ENCODE measurements at regions not wholly inside any gene's neighbourhood (a gene's known extent, or its start where the extent isn't known, plus 50 kb on each side); places are given as distances from the start of the nearest gene placed in this dataset.
A peak's percentile ranks its signal among the peaks of the same experiment; 100 is the strongest.

GRCh38 chr14:21921453-21921852 is 247.8 kb upstream of the OR4E1 start:
- Mint-ChIP-seq H3K4me1 (ENCODE audit: low read depth, unreplicated experiment) (peaks cover 19% of the 10 kb centered on the region), H3K27me3 (ENCODE audit: unreplicated experiment) (no peaks in the 10 kb centered on the region), H3K36me3 (ENCODE audit: insufficient read depth, unreplicated experiment) (no peaks in the 10 kb centered on the region), H3K4me3 (ENCODE audit: low read depth, unreplicated experiment) (no peak overlapping the region), H3K9me3 (ENCODE audit: low read depth, unreplicated experiment) (no peaks in the 10 kb centered on the region), H3K27ac (ENCODE audit: unreplicated experiment) (no peak overlapping the region)
- TF ChIP-seq CTCF (IDR thresholded peaks at IDR 0.05; ENCODE audit: unreplicated experiment): no peak
- BruUV-seq (replicated peaks): no TSS peak
- intact Hi-C loops (cut with micrococcal nuclease; ENCODE audit: unreplicated experiment): no loop called here
- no peak for DNase-seq
- CTCF ChIA-PET: interaction anchor here (1.4 kb wide), 1 partner anchor 179 kb away, joined by 3 read pairs; no protein-coding TSS in a partner anchor

GRCh38 chr14:21917699-21918436 is 244.2 kb upstream of the OR4E1 start:
- Mint-ChIP-seq H3K27me3 (ENCODE audit: unreplicated experiment) (no peaks in the 10 kb centered on the region), H3K4me1 (ENCODE audit: low read depth, unreplicated experiment) (peaks cover 42% of the 10 kb centered on the region), H3K9me3 (ENCODE audit: low read depth, unreplicated experiment) (no peaks in the 10 kb centered on the region), H3K36me3 (ENCODE audit: insufficient read depth, unreplicated experiment) (no peaks in the 10 kb centered on the region), H3K4me3 (ENCODE audit: low read depth, unreplicated experiment) (peak overlapping the region; percentile 29), H3K27ac (ENCODE audit: unreplicated experiment) (no peak overlapping the region)
- CTCF ChIA-PET: interaction anchor here (0.7 to 1.3 kb wide), 7 partner anchors 16 to 553 kb away, joined by 3 to 6 read pairs (median 3); no protein-coding TSS in a partner anchor
- no peak for TF ChIP-seq CTCF (IDR thresholded peaks at IDR 0.05; ENCODE audit: unreplicated experiment)
- peak; percentile 46 for DNase-seq
- intact Hi-C loops (cut with micrococcal nuclease; ENCODE audit: unreplicated experiment): loop anchor here (1.0 to 10.0 kb wide), 4 partner anchors 15 to 183 kb away; no protein-coding TSS in a partner anchor
- BruUV-seq (replicated peaks): no TSS peak

GRCh38 chr14:21915826-21916225 is 242.2 kb upstream of the OR4E1 start:
- no peaks in the 10 kb centered on the region for H3K9me3 Mint-ChIP-seq (ENCODE audit: low read depth, unreplicated experiment)
- no peak for TF ChIP-seq CTCF (IDR thresholded peaks at IDR 0.05; ENCODE audit: unreplicated experiment)
- H3K27me3 Mint-ChIP-seq (ENCODE audit: unreplicated experiment): no peaks in the 10 kb centered on the region
- peak overlapping the region; percentile 33 for H3K27ac Mint-ChIP-seq (ENCODE audit: unreplicated experiment)
- CTCF ChIA-PET: interaction anchor here (1.1 kb wide), 1 partner anchor 185 kb away, joined by 3 read pairs; no protein-coding TSS in a partner anchor
- no TSS peak for BruUV-seq (replicated peaks)
- H3K4me1 Mint-ChIP-seq (ENCODE audit: low read depth, unreplicated experiment): peaks cover 42% of the 10 kb centered on the region
- intact Hi-C loops (cut with micrococcal nuclease; ENCODE audit: unreplicated experiment): loop anchor here (2.0 to 10.0 kb wide), 3 partner anchors 81 to 185 kb away; no protein-coding TSS in a partner anchor
- peak; percentile 52 for DNase-seq
- H3K4me3 Mint-ChIP-seq (ENCODE audit: low read depth, unreplicated experiment): no peak overlapping the region
- H3K36me3 Mint-ChIP-seq (ENCODE audit: insufficient read depth, unreplicated experiment): no peaks in the 10 kb centered on the region

- Mint-ChIP-seq H3K4me1 (ENCODE audit: low read depth, unreplicated experiment) (peaks cover 42% of the 10 kb centered on the region), H3K36me3 (ENCODE audit: insufficient read depth, unreplicated experiment) (no peaks in the 10 kb centered on the region), H3K27ac (ENCODE audit: unreplicated experiment) (no peak overlapping the region), H3K9me3 (ENCODE audit: low read depth, unreplicated experiment) (no peaks in the 10 kb centered on the region), H3K27me3 (ENCODE audit: unreplicated experiment) (no peaks in the 10 kb centered on the region), H3K4me3 (ENCODE audit: low read depth, unreplicated experiment) (no peak overlapping the region)
- peak; percentile 79 for DNase-seq
- intact Hi-C loops (cut with micrococcal nuclease; ENCODE audit: unreplicated experiment): loop anchor here (5.0 to 10.0 kb wide), 2 partner anchors 74 to 121 kb away; no protein-coding TSS in a partner anchor
- CTCF ChIA-PET: interaction anchor here (0.7 to 1.7 kb wide), 8 partner anchors 8 to 308 kb away, joined by 3 to 11 read pairs (median 4); no protein-coding TSS in a partner anchor
- BruUV-seq (replicated peaks): no TSS peak
- TF ChIP-seq CTCF (IDR thresholded peaks at IDR 0.05; ENCODE audit: unreplicated experiment): peak; percentile 68
Observed at GRCh38 chr14:21913759-21914158, 240.1 kb upstream of the OR4E1 start.

Measured in Calu3 (cell line).